Glomerular visceral epithelial cell (primary cell): ENCODE measurements at regions not wholly inside any gene's neighbourhood (a gene's known extent, or its start where the extent isn't known, plus 50 kb on each side); places are given as distances from the start of the nearest gene placed in this dataset.
"Not testable (repeated sequence)": the region's sequence is repeated elsewhere in the genome, so short reads cannot be mapped to it uniquely, and the experiment has no call there.

Experiments used
- DNase-seq: peaks from one replicate; pipeline ENCODE4 v3.0.0-alpha.2; 2016; ENCODE audit errors: extremely low spot score

- DNase-seq: no peak
These were observed 822.9 kb downstream of the BRD1 start for GRCh38 chr22:49004484-49005399.

DNA sequence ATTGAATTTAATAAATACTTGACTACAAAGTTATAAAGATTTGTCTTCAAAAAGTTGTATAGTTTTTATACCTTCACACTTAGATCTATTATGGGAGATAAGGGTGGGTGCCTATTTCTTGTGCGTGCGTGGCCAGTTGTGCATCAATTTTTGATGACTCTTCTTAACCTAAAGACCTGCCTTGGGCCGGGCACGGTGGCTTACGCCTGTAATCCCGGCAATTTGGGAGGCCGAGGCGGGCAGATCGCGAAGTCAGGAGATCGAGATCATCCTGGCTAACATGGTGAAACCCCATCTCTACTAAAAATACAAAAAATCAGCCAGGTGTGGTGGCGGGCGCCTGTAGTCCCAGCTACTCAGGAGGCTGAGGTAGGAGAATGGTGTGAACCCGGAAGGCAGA lies 830.1 kb downstream of the BRD1 start:
- not testable (repeated sequence) for DNase-seq

GRCh38 chr22:48993655-48994054 lies 834.0 kb downstream of the BRD1 start:
- DNase-seq: no peak

DNA sequence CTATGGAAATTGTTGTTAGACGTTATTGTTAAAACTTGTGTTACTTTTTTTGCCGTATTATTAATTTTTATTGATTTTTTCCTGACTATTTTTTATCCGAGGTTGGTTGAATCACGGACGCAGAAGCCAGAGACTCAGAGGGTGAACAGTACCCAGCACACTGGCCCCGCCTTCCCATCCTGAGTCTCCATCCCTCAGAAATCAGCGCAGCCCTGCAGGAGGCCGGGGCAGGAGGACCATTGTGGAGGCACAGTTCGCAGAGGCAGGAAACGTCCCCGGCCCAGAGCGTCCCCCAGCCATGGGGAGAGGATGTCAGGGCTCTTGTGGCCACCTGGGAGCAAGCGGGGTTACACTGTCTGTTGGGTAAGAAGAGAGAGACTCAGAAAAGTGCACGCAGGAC lies 843.0 kb downstream of the BRD1 start:
- DNase-seq: no peak

- DNase-seq: no peak
These were observed 845.3 kb downstream of the BRD1 start for GRCh38 chr22:48982321-48982905.

DNA sequence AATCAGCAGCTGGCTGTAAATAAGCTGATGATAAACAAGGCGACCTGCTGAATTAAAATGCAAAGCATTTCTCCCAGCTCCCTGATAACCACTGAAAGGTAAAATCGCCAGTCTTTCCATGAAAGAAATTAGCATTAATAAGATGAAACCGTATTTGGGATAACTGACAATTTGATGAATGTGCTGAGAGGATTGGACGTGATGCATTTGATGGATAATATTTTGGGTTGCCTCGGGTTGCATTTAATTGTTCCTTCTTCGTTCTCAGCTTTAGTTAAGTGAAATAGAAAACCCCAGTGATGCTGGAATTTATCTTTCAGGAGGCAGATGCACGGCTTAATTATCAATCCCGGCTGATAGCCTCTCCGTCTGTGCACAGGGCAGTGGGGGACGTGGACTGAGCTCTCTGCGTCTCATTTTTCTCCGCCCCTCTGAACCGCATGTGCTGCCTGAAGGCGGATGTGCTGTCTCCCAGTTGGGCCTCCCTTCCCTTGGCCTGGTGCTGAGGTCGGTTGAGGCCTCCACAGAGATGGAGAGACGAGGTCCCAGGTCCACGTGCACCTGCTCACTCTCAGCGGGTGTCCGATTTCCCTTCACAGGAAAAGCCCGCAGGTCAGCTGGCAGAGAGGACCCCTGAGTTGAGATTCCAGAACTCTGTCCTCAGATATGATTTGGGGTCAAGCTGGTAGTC lies 846.2 kb downstream of the BRD1 start:
- no peak for DNase-seq

DNA sequence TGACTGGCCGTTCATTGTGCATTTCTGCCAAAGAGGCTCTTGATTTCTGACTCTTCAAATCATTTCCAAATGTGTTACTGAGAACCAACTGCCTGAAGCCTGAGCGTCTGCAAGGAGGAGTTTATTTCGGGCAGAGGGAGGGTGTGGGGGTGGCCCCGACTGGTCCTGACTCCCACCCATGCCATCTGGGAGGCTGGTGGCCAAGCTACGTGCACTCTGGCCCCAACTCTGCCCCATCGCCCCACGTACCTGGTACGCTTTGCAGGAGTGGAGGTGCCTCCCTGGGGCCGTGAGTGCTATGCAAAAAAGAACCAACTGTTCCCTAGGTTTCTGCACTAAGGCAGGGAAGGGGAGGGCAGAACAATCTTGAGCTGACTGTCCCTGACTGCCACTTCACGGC lies 846.8 kb downstream of the BRD1 start:
- no peak for DNase-seq

- DNase-seq: no peak
These were observed 847.3 kb downstream of the BRD1 start for GRCh38 chr22:48980409-48980808.

DNA sequence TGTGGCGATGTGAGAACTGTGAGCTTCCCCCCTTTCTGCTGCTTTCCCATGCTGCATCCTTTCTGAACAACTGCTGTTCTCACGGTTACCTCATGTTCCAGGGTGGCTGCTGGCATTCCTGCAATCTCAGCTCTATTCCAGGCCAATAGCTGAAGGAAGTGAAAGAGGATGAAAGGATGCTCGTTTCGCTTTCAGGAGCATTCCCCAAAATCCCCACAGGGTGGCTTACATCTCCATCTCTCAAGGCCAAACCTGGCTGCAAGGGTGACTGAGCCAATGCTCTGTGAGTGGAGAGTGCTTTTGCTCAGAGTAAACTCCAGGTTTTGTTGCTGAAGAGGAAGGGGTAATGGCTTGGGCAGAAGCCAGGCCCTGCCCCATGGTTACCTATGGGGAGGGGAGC lies 848.2 kb downstream of the BRD1 start:
- no peak for DNase-seq

- DNase-seq: no peak
These were observed 850.8 kb downstream of the BRD1 start for GRCh38 chr22:48976556-48977535.

GRCh38 chr22:48975886-48976285 lies 851.8 kb downstream of the BRD1 start:
- DNase-seq: no peak

DNA sequence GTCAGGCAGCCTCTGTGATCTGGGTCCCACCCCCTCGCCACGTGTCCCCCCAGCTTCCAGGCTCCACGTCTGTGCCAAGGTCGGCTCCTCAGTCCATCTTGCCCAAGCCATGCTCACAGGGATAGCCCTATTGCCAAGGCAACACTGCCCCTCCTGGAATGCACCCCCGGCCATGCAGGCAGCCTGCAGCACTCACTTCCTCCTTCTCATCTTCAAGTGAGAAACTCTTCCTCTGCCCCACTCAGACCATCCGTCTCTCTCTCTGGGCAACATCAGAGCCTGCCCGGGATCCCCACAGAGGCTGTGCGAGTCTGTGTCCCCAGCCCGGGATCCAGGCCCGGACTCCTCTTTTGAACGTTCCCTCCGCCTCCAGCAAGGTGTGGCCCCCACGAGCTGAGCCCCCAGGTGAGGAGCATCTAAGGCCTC lies 852.3 kb downstream of the BRD1 start:
- DNase-seq: no peak

DNA sequence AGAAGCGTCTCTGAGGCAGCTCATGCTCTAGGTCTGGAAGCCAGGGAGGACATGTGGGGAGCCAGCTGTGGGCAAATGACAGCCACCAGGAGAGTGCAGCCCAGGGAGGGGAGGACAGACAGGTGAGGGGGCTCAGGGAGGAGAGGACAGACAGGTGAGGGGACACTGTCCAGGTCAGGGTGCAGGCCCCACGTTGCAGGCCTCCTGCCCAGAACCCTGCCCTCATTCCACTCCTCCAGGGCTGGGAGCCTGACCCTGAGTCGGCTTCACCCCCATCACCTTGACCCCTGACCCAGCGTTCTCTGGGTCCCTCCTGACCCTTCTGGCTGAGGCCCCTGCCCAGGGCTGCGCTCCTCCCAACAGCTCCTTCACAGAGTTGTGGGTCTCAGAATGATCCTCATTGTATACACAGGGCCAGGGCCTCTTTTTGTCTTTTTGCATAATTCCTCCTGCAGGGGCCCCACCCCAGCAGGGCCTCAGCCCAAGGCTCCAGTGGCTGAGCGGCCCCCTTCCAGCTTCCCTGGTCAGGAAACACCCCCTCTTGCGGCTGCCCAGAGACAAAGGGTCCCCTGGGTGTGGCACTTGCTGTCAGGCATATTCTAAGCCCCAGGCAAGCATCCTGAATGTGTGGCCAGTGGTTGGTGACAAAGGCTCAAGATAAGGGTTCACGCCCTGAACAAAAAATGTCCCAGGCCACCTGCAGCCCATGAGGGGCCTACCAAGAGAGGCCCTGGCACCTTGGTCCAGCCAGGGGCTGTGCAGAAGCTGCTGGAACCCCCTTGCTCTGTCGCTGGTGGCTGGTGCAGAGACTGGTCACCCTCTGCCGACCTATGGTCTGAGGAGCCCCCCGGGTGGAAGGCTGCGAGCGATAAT lies 853.0 kb downstream of the BRD1 start:
- no peak for DNase-seq

DNA sequence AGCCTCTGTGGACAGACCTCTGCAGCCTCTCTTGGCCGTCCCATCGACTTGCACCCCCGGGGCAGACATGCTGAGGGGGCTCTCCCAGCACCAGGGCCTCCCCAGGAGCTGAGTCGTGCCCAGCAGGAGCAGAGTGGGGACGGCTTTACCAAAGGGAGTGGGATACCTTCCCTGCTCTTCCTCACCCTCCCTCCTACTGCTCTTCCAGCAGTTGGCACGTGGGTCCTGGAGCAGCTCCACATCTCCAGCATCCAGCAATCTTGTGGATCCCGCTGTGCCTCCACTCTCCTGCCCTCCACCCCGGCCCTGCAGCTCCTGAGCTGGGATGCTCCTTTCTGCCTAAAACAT lies 854.0 kb downstream of the BRD1 start:
- DNase-seq: no peak

- no peak for DNase-seq
These were observed 854.5 kb downstream of the BRD1 start for GRCh38 chr22:48972979-48973693.

GRCh38 chr22:48968201-48968959 lies 859.3 kb downstream of the BRD1 start:
- no peak for DNase-seq

DNA sequence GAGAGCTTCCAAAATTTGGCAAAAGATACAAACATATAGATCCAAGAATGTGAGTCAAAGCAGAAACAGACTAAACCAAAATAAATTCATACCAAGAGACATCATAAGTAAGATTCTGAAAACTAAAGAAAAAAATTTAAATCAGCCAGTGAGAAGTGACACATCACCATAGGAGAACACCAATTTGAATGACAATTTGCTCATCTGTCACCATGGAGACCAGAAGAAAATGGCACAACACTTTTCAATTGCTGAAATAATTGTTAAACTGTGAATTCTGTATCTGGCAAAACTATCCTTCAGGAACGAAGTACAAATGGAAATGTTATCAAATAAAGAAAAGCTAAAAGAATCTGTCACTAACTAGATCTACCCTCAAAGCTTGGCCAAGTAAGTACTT lies 864.3 kb downstream of the BRD1 start:
- no peak for DNase-seq

GRCh38 chr22:48961705-48962104 lies 866.0 kb downstream of the BRD1 start:
- DNase-seq: no peak

GRCh38 chr22:48960980-48961660 lies 866.6 kb downstream of the BRD1 start:
- DNase-seq: no peak
